Esophagus muscularis mucosa (tissue), 4 donors: ENCODE measurements at regions not wholly inside any gene's neighbourhood (a gene's known extent, or its start where the extent isn't known, plus 50 kb on each side); places are given as distances from the start of the nearest gene placed in this dataset.
"Not testable (repeated sequence)": the region's sequence is repeated elsewhere in the genome, so short reads cannot be mapped to it uniquely, and the experiment has no call there.

ENCODE experiments used
- DNase-seq: peaks from one replicate; pipeline ENCODE4 v3.0.0-alpha.2; 2017; ENCODE audit errors: extremely low spot score
- H3K27ac ChIP-seq, 4 donors: fragments of 200-600 bp; sonication (generic); replicated peaks in 1 of 4; 1 replicate in 3 of 4; 2 replicates in 1 of 4; pipeline ENCODE4 v1.5.1; 2016 to 2019; ENCODE audit warnings: mild to moderate bottlenecking in 1 of 4
- H3K27me3 ChIP-seq, 4 donors: fragments of 200-600 bp; sonication (generic); one replicate each; pipeline versions ENCODE4 v1.5.1 to v1.6.0; 2016 to 2019
- H3K36me3 ChIP-seq, 4 donors: fragments of 200-600 bp; sonication (generic); one replicate each; pipeline ENCODE4 v1.5.1; 2016 to 2019
- H3K4me1 ChIP-seq, 4 donors: fragments of 200-600 bp; sonication (generic); one replicate each; pipeline ENCODE4 v1.5.1; 2016 to 2019
- H3K4me3 ChIP-seq, 4 donors: fragments of 200-600 bp; sonication (generic); 1 replicate in 2 of 4; 2 replicates in 2 of 4; pipeline ENCODE4 v1.5.1; 2016 to 2019; ENCODE audit warnings: mild to moderate bottlenecking in 4 of 4, moderate library complexity in 1 of 4
- H3K9me3 ChIP-seq, 4 donors: fragments of 200-600 bp; sonication (generic); 1 replicate in 3 of 4; 2 replicates in 1 of 4; pipeline ENCODE4 v1.5.1; 2016 to 2019
- CTCF ChIP-seq, 3 experiments: fragments of 200-600 bp in 2 of 3; fragments of 450-650 bp in 1 of 3; sonication (generic) in 2 of 3; IDR thresholded peaks; one replicate each; pipeline ENCODE4 v1.5.1; 2017 to 2019; ENCODE audit warnings: antibody characterized with exemption in 3 of 3, mild to moderate bottlenecking in 2 of 3, moderate library complexity in 1 of 3
- EP300 ChIP-seq: sonication (generic); formaldehyde crosslinking; IDR thresholded peaks from one replicate; pipeline ENCODE4 v1.6.1; 2017; ENCODE audit warnings: antibody characterized with exemption
- POLR2A ChIP-seq: fragments of 450-650 bp; IDR thresholded peaks from one replicate; pipeline ENCODE4 v1.6.1; 2017; ENCODE audit warnings: antibody characterized with exemption, moderate library complexity, mild to moderate bottlenecking, low read depth
- POLR2AphosphoS5 ChIP-seq, 2 donors: sonication (generic); formaldehyde crosslinking; IDR thresholded peaks; one replicate each; pipeline ENCODE4 v1.6.1; 2017; ENCODE audit warnings: antibody characterized with exemption in 2 of 2
- WGBS: methylation state at CpG from one replicate; pipeline ENCODE4 v1.1.5; 2018; 5-methylcytosine and 5-hydroxymethylcytosine counted together
- intact Hi-C: fragments of 100-400 bp; cut with DNase I; formaldehyde crosslinking; loops from one replicate; pipeline ENCODE4 v1.15.1; 2023

GRCh38 chr6:27592481-27593199 lies 119.7 kb upstream of the ZNF184 start:
- peaks cover 0 to 89% (median 36%) of the 10 kb centered on the region in 4 donors for H3K27me3 ChIP-seq
- DNase-seq: no peak
- peaks cover 3 to 11% (median 8%) of the 10 kb centered on the region in 4 donors for H3K4me1 ChIP-seq
- H3K36me3 ChIP-seq: no peaks in the 10 kb centered on the region
- TF ChIP-seq POLR2A (no peak), EP300 (no peak), POLR2AphosphoS5 (IDR thresholded peaks at IDR 0.05) (no peak), CTCF (IDR thresholded peaks at IDR 0.05) (no peak)
- no peak overlapping the region for H3K27ac ChIP-seq
- WGBS: 5% methylated on average over 22 of the region's 22 CpGs
- intact Hi-C loops: no loop called here
- no peaks in the 10 kb centered on the region for H3K9me3 ChIP-seq
- H3K4me3 ChIP-seq: no peak overlapping the region

- no peak overlapping the region for H3K27ac ChIP-seq
- H3K4me1 ChIP-seq: peaks cover 3 to 11% (median 8%) of the 10 kb centered on the region in 4 donors
- no peak overlapping the region for H3K4me3 ChIP-seq
Measured at GRCh38 chr6:27591699-27592480, 119.0 kb upstream of the ZNF184 start.

GRCh38 chr6:27585316-27585715 lies 112.4 kb upstream of the ZNF184 start:
- intact Hi-C loops, H3K4me3 ChIP-seq, DNase-seq, H3K36me3 ChIP-seq, H3K9me3 ChIP-seq, H3K27ac ChIP-seq, H3K4me1 ChIP-seq: not testable (repeated sequence)
- peaks cover 0 to 80% (median 11%) of the 10 kb centered on the region in 4 donors for H3K27me3 ChIP-seq
- 85% methylated on average over 11 of the region's 11 CpGs for WGBS

More at GRCh38 chr6:27591699-27592480, 119.0 kb upstream of the ZNF184 start:
- Histone ChIP-seq H3K36me3 (no peaks in the 10 kb centered on the region), H3K9me3 (no peaks in the 10 kb centered on the region), H3K27me3 (peaks cover 0 to 89% (median 32%) of the 10 kb centered on the region in 4 donors)
- intact Hi-C loops: no loop called here
- no peak for DNase-seq
- WGBS: 9% methylated on average over 22 of the region's 22 CpGs
- TF ChIP-seq EP300 (no peak), POLR2AphosphoS5 (IDR thresholded peaks at IDR 0.05) (no peak), CTCF (IDR thresholded peaks at IDR 0.05) (no peak), POLR2A (no peak)

GRCh38 chr6:27584326-27584725 lies 111.4 kb upstream of the ZNF184 start:
- Histone ChIP-seq H3K27me3 (peaks cover 0 to 83% (median 11%) of the 10 kb centered on the region in 4 donors), H3K36me3 (no peaks in the 10 kb centered on the region), H3K4me3 (no peak overlapping the region), H3K4me1 (peaks cover 0 to 5% (median 0%) of the 10 kb centered on the region in 4 donors), H3K9me3 (no peaks in the 10 kb centered on the region), H3K27ac (no peak overlapping the region)
- intact Hi-C loops: no loop called here
- WGBS: 90% methylated on average over 4 of the region's 4 CpGs
- TF ChIP-seq EP300 (no peak), POLR2AphosphoS5 (IDR thresholded peaks at IDR 0.05) (no peak), CTCF (IDR thresholded peaks at IDR 0.05) (no peak), POLR2A (no peak)
- DNase-seq: no peak
